ENCODE measurements at regions not wholly inside any gene's neighbourhood (a gene's known extent, or its start where the extent isn't known, plus 50 kb on each side); places are given as distances from the start of the nearest gene placed in this dataset.
A peak's percentile ranks its signal among the peaks of the same experiment; 100 is the strongest.

- TF ChIP-seq EZH2phosphoT487 (IDR thresholded peaks at IDR 0.05; ENCODE audit: low read depth), result no peak
- peak; percentile 66 for TF ChIP-seq CTCF (IDR thresholded peaks at IDR 0.05; ENCODE audit: low read depth, low read length)
These were observed 163.2 kb downstream of the ARRDC3 start for GRCh38 chr5:91219803-91220371.

Data from OCI-LY3 (cell line).